T-helper 1 cell treated with Interleukin-12 subunit alpha and Interleukin-12 subunit beta and Interleukin-4 antibody, amounts not matched to agents 30 ng/mL and 1 ng/mL, for 36 hours (primary cell): ENCODE measurements at regions not wholly inside any gene's neighbourhood (a gene's known extent, or its start where the extent isn't known, plus 50 kb on each side); places are given as distances from the start of the nearest gene placed in this dataset.
"Not testable (repeated sequence)": the region's sequence is repeated elsewhere in the genome, so short reads cannot be mapped to it uniquely, and the experiment has no call there.

Experiments
- intact Hi-C: fragments of 100-400 bp; cut with micrococcal nuclease; formaldehyde crosslinking; loops from one replicate; pipeline ENCODE4 v1.15.1; 2024

- intact Hi-C loops = no loop called here
Observed at GRCh38 chr15:79602731-79603130, 170.6 kb downstream of the MINAR1 start.

- intact Hi-C loops = no loop called here
Observed at GRCh38 chr15:79606831-79607355, 174.8 kb downstream of the MINAR1 start.

- intact Hi-C loops = no loop called here
Observed at GRCh38 chr15:79608066-79608864, 176.1 kb downstream of the MINAR1 start.

GRCh38 chr15:79609506-79609905 is 177.4 kb downstream of the MINAR1 start:
- intact Hi-C loops = no loop called here

GRCh38 chr15:79610021-79610420 is 177.9 kb downstream of the MINAR1 start:
- intact Hi-C loops = no loop called here

- intact Hi-C loops = no loop called here
Observed at GRCh38 chr15:79615754-79616153, 183.6 kb downstream of the MINAR1 start.

- intact Hi-C loops = no loop called here
Observed at GRCh38 chr15:79617071-79617470, 184.9 kb downstream of the MINAR1 start.

- intact Hi-C loops = no loop called here
Observed at GRCh38 chr15:79620112-79620857, 188.1 kb downstream of the MINAR1 start.

- intact Hi-C loops = not testable (repeated sequence)
Observed at GRCh38 chr15:79621805-79622204, 189.7 kb downstream of the MINAR1 start.

GRCh38 chr15:79623488-79623887 is 191.4 kb downstream of the MINAR1 start:
- intact Hi-C loops = no loop called here

- intact Hi-C loops = no loop called here
Observed at GRCh38 chr15:79629687-79630086, 197.6 kb downstream of the MINAR1 start.

- intact Hi-C loops = no loop called here
Observed at GRCh38 chr15:79632457-79632856, 200.3 kb downstream of the MINAR1 start.

- intact Hi-C loops = no loop called here
Observed at GRCh38 chr15:79635149-79635771, 203.1 kb downstream of the MINAR1 start.

GRCh38 chr15:79635897-79636561 is 203.9 kb downstream of the MINAR1 start:
- intact Hi-C loops = no loop called here

GRCh38 chr15:79640206-79640605 is 208.1 kb downstream of the MINAR1 start:
- intact Hi-C loops = no loop called here

- intact Hi-C loops = no loop called here
Observed at GRCh38 chr15:79641841-79642240, 209.7 kb downstream of the MINAR1 start.

- intact Hi-C loops = no loop called here
Observed at GRCh38 chr15:79643393-79643792, 211.3 kb downstream of the MINAR1 start.

- intact Hi-C loops = no loop called here
Observed at GRCh38 chr15:79644091-79644490, 212.0 kb downstream of the MINAR1 start.

- intact Hi-C loops = not testable (repeated sequence)
Observed at GRCh38 chr15:79652972-79653371, 220.8 kb downstream of the MINAR1 start.

- intact Hi-C loops = no loop called here
Observed at GRCh38 chr15:79653533-79653932, 221.4 kb downstream of the MINAR1 start.
